WTC11 (cell line): ENCODE measurements at regions not wholly inside any gene's neighbourhood (a gene's known extent, or its start where the extent isn't known, plus 50 kb on each side); places are given as distances from the start of the nearest gene placed in this dataset.

Experiments used
- ATAC-seq: fragments of 200-7000 bp; cut with Tn5 transposase; 2 replicates; pipeline ENCODE4 v1.10.0; 2021; ENCODE audit warnings: mild to moderate bottlenecking, moderate library complexity
- CTCF ChIA-PET: fragments of 300-600 bp; sonication (Branson Sonifier 250); formaldehyde crosslinking; loops from one replicate; lab custom pipeline; 2021; ENCODE audit warnings: antibody characterized with exemption; lab: Charles Lee
- POLR2A ChIA-PET: fragments of 350-600 bp; sonication (Branson Sonifier 250); formaldehyde crosslinking; loops from one replicate; lab custom pipeline; 2021; ENCODE audit warnings: antibody characterized with exemption; lab: Charles Lee
- DNase-seq: peaks from one replicate; pipeline ENCODE4 v3.0.0; 2021; ENCODE audit warnings: low spot score
- H3K27ac Mint-ChIP-seq: 2 replicates; pipeline ENCODE4 v1.8.0; 2021; ENCODE audit warnings: mixed read lengths
- H3K27me3 Mint-ChIP-seq: 2 replicates; pipeline ENCODE4 v1.8.0; 2021; ENCODE audit warnings: low read depth, mild to moderate bottlenecking, moderate library complexity, mixed read lengths
- H3K36me3 Mint-ChIP-seq: 2 replicates; pipeline ENCODE4 v1.8.0; 2021; ENCODE audit warnings: mixed read lengths
- H3K4me1 Mint-ChIP-seq: 2 replicates; pipeline ENCODE4 v1.8.0; 2022; ENCODE audit warnings: mixed read lengths
- H3K4me3 Mint-ChIP-seq: 2 replicates; pipeline ENCODE4 v1.8.0; 2021; ENCODE audit warnings: mild to moderate bottlenecking, moderate library complexity, mixed read lengths
- H3K9me3 Mint-ChIP-seq: 2 replicates; pipeline ENCODE4 v1.8.0; 2021; ENCODE audit warnings: mixed read lengths
- ATF1 ChIP-seq: sonication (generic); formaldehyde crosslinking; IDR thresholded peaks from 2 replicates; pipeline ENCODE4 v1.8.1; 2023; ENCODE audit warnings: mild to moderate bottlenecking, moderate library complexity, missing genetic modification reagents
- CBFB ChIP-seq: sonication (generic); formaldehyde crosslinking; IDR thresholded peaks from 2 replicates; pipeline ENCODE4 v1.8.1; 2022; ENCODE audit warnings: mild to moderate bottlenecking, low read depth, missing genetic modification reagents
- ERG ChIP-seq: fragments of 250-450 bp; sonication (Bioruptor Pico); IDR thresholded peaks from 2 replicates; pipeline ENCODE4 v1.8.0; 2021; ENCODE audit warnings: mild to moderate bottlenecking
- GABPB1 ChIP-seq: sonication (generic); formaldehyde crosslinking; IDR thresholded peaks from 2 replicates; pipeline ENCODE4 v1.8.1; 2023; ENCODE audit warnings: mild to moderate bottlenecking, missing genetic modification reagents
- GRHL2 ChIP-seq: fragments of 250-450 bp; sonication (Bioruptor Pico); IDR thresholded peaks from 2 replicates; pipeline ENCODE4 v1.8.0; 2022; ENCODE audit warnings: mild to moderate bottlenecking, moderate library complexity; ENCODE audit not compliant: insufficient replicate concordance, severe bottlenecking
- GTF2I ChIP-seq: fragments of 250-450 bp; sonication (Bioruptor Pico); conservative IDR thresholded peaks from 2 replicates; pipeline ENCODE4 v1.4.0; 2021; ENCODE audit warnings: mild to moderate bottlenecking
- NFE2L1 ChIP-seq: sonication (generic); formaldehyde crosslinking; IDR thresholded peaks from 2 replicates; pipeline ENCODE4 v1.8.1; 2023; ENCODE audit warnings: missing genetic modification reagents
- NFYB ChIP-seq: sonication (generic); formaldehyde crosslinking; conservative IDR thresholded peaks from 2 replicates; pipeline ENCODE4 v1.8.0; 2022; ENCODE audit warnings: low read depth, missing genetic modification reagents
- PRDM15 ChIP-seq: sonication (generic); formaldehyde crosslinking; IDR thresholded peaks from 2 replicates; pipeline ENCODE4 v1.8.0; 2022; ENCODE audit warnings: missing genetic modification reagents
- SMAD3 ChIP-seq: sonication (generic); formaldehyde crosslinking; IDR thresholded peaks from 2 replicates; pipeline ENCODE4 v1.8.0; 2022; ENCODE audit warnings: missing genetic modification reagents, mild to moderate bottlenecking, borderline replicate concordance
- SP1 ChIP-seq: sonication (generic); formaldehyde crosslinking; conservative IDR thresholded peaks from 2 replicates; pipeline ENCODE4 v1.8.1; 2022; ENCODE audit warnings: missing genetic modification reagents
- TEAD4 ChIP-seq: sonication (generic); formaldehyde crosslinking; IDR thresholded peaks from 2 replicates; pipeline ENCODE4 v1.8.0; 2022; ENCODE audit warnings: mild to moderate bottlenecking, missing genetic modification reagents
- ZNF232 ChIP-seq: sonication (generic); formaldehyde crosslinking; IDR thresholded peaks from 2 replicates; pipeline ENCODE4 v1.8.0; 2022; ENCODE audit warnings: mild to moderate bottlenecking, missing genetic modification reagents
- TF ChIP-seq, protein P1 (sequence below): fragments of 250-450 bp; sonication (Bioruptor Pico); IDR thresholded peaks from 2 replicates; pipeline ENCODE4 v1.9.0; 2021; ENCODE audit warnings: moderate library complexity, mild to moderate bottlenecking, inconsistent platforms, borderline replicate concordance
- TF ChIP-seq, protein P2 (sequence below): sonication (generic); formaldehyde crosslinking; IDR thresholded peaks from 2 replicates; pipeline ENCODE4 v1.8.1; 2022; ENCODE audit warnings: low read depth, missing genetic modification reagents, borderline replicate concordance

GRCh38 chr14:42918615-42919014 is 1311.9 kb downstream of the LRFN5 start:
- TF ChIP-seq TEAD4 (CRISPR knock-in tag), result no peak
- no peak for TF ChIP-seq GRHL2 (CRISPR knock-in tag)
- no peak for TF ChIP-seq PRDM15 (CRISPR knock-in tag)
- no peak for TF ChIP-seq SMAD3 (CRISPR knock-in tag)
- no peak for TF ChIP-seq ATF1
- no peak for TF ChIP-seq GTF2I (CRISPR knock-in tag)
- TF ChIP-seq CBFB, result no peak
- no peak for TF ChIP-seq NFYB (CRISPR knock-in tag)
- TF ChIP-seq ERG (CRISPR knock-in tag), result no peak
- TF ChIP-seq, protein P1, sequence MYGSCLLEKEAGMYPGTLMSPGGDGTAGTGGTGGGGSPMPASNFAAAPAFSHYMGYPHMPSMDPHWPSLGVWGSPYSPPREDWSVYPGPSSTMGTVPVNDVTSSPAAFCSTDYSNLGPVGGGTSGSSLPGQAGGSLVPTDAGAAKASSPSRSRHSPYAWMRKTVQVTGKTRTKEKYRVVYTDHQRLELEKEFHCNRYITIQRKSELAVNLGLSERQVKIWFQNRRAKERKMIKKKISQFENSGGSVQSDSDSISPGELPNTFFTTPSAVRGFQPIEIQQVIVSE (CRISPR knock-in tag), result no peak
- no peak for TF ChIP-seq SP1
- TF ChIP-seq, protein P2, sequence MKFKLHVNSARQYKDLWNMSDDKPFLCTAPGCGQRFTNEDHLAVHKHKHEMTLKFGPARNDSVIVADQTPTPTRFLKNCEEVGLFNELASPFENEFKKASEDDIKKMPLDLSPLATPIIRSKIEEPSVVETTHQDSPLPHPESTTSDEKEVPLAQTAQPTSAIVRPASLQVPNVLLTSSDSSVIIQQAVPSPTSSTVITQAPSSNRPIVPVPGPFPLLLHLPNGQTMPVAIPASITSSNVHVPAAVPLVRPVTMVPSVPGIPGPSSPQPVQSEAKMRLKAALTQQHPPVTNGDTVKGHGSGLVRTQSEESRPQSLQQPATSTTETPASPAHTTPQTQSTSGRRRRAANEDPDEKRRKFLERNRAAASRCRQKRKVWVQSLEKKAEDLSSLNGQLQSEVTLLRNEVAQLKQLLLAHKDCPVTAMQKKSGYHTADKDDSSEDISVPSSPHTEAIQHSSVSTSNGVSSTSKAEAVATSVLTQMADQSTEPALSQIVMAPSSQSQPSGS (CRISPR knock-in tag), result no peak
- TF ChIP-seq ZNF232 (CRISPR knock-in tag), result no peak
- TF ChIP-seq GABPB1, result no peak
- peaks cover 13% of the 10 kb centered on the region for H3K36me3 Mint-ChIP-seq
- ChIA-PET POLR2A (no interaction called here), CTCF (no interaction called here)
- no peak for ATAC-seq
- DNase-seq, result no peak
- 0 out of 2 replicates have a peak, but pooled peaks cover under 1% of the 10 kb centered on the region for H3K4me1 Mint-ChIP-seq
- no peak overlapping the region for H3K27ac Mint-ChIP-seq
- no peaks in the 10 kb centered on the region; the same call in 1 of the 2 replicates for H3K27me3 Mint-ChIP-seq
- H3K4me3 Mint-ChIP-seq, result no peak overlapping the region
- H3K9me3 Mint-ChIP-seq, result peaks cover 38% of the 10 kb centered on the region

DNA sequence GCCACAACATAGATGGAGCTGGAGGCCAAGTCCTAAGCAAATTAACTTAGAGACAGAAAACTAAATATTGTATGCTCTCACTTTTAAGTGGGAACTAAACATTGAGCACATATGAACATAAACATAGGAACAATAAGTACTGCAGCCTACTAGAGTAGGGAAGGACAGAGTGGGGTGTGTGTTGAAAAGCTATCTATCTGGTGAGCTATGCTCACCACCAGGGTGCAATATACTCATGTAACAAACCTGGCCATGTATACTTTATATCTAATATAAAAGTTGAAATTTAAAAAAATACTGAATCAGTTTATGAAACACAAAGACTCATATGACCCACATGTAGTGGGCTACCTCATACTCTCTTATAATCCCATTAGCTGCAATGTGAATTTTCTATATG is 1305.0 kb downstream of the LRFN5 start:
- CTCF ChIA-PET, result interaction anchor here (1.0 kb wide), 1 partner anchor 12 kb away, joined by 4 read pairs; no protein-coding TSS in a partner anchor

More for the DNA sequence above, 1305.0 kb downstream of the LRFN5 start:
- Mint-ChIP-seq H3K27me3 (no peaks in the 10 kb centered on the region; the same call in 1 of the 2 replicates), H3K36me3 (peaks cover 14% of the 10 kb centered on the region), H3K27ac (no peak overlapping the region), H3K4me1 (peaks cover 10% of the 10 kb centered on the region; the same call in 1 of the 2 replicates), H3K4me3 (no peak overlapping the region), H3K9me3 (peaks cover 27% of the 10 kb centered on the region)
- POLR2A ChIA-PET, result no interaction called here
- TF ChIP-seq GTF2I (CRISPR knock-in tag) (no peak), PRDM15 (CRISPR knock-in tag) (no peak), NFE2L1 (CRISPR knock-in tag) (no peak)
- ATAC-seq (no peak), DNase-seq (no peak)
